ENCODE measurements at regions not wholly inside any gene's neighbourhood (a gene's known extent, or its start where the extent isn't known, plus 50 kb on each side); places are given as distances from the start of the nearest gene placed in this dataset.

DNA sequence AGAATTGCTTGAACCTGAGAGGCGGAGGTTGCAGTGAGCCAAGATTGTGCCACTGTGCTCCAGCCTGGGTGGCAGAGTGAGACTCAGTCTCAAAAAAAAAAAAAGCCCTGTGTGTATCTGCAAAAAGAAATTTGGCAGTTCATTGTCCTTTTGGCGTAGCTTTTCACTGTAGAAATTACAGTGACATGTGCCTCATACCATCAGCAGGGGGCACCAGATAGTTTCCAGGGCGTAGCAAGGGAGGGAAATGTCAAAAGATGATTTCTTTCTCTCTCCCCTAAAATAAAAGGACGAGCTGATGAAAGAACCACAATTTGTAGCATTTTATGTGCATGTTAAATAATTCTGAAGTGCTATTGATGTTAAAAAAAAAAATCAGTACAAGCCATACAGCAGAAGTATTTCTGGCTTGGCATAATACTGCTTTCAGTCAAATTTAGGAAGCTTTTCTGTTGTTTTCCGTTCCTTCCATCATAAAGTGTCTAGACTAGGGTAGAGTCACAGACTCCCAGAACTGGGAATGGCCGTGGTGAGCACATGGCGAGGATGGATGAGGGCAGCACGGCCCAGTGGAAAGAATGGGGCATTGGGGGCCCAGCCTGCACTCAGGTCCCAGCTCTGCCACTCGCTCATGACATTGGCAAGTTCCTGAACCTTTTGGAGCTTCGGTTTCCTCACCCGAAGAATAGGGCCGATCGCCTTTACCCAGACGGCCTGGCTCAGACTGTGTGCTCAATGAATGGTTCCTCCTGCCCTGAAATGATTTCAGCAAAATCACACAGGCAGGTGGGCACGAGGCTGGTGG, 59.8 kb upstream of the RPH3AL start:
- H3K27me3 Mint-ChIP-seq (ENCODE audit: insufficient read depth, low read depth, poor library complexity), result peaks cover 27% of the 10 kb centered on the region
- peaks cover 10% of the 10 kb centered on the region; the same call in 2 of the 3 replicates for H3K9me3 Mint-ChIP-seq
- no peaks in the 10 kb centered on the region for H3K27me3 ChIP-seq (ENCODE audit: insufficient read depth)
- no peak overlapping the region for H3K27ac ChIP-seq (ENCODE audit: low read depth)
- DNase-seq (ENCODE audit: low spot score) (peak; percentile 84), ATAC-seq (no peak)
- no peaks in the 10 kb centered on the region for H3K79me2 ChIP-seq (replicated peaks; ENCODE audit: insufficient read depth)
- no peak overlapping the region for H3K4me2 ChIP-seq
- H3K36me3 ChIP-seq (ENCODE audit: insufficient read depth), result no peaks in the 10 kb centered on the region
- H3K36me3 Mint-ChIP-seq (ENCODE audit: low read depth), result peaks cover 18% of the 10 kb centered on the region
- TF ChIP-seq, protein P1, sequence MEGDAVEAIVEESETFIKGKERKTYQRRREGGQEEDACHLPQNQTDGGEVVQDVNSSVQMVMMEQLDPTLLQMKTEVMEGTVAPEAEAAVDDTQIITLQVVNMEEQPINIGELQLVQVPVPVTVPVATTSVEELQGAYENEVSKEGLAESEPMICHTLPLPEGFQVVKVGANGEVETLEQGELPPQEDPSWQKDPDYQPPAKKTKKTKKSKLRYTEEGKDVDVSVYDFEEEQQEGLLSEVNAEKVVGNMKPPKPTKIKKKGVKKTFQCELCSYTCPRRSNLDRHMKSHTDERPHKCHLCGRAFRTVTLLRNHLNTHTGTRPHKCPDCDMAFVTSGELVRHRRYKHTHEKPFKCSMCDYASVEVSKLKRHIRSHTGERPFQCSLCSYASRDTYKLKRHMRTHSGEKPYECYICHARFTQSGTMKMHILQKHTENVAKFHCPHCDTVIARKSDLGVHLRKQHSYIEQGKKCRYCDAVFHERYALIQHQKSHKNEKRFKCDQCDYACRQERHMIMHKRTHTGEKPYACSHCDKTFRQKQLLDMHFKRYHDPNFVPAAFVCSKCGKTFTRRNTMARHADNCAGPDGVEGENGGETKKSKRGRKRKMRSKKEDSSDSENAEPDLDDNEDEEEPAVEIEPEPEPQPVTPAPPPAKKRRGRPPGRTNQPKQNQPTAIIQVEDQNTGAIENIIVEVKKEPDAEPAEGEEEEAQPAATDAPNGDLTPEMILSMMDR (conservative IDR thresholded peaks at IDR 0.05; ENCODE audit: low read depth in 2 of 2), result peak; percentile 92 to 95
- no peak for TF ChIP-seq CREB1 (CRISPR knock-in tag; IDR thresholded peaks at IDR 0.05; ENCODE audit: low read depth)
- H3K4me1 Mint-ChIP-seq, result peaks cover 26% of the 10 kb centered on the region
- H3K4me1 ChIP-seq (ENCODE audit: insufficient read depth), result no peaks in the 10 kb centered on the region
- no peak overlapping the region for H2AFZ ChIP-seq
- no peaks in the 10 kb centered on the region for H4K20me1 ChIP-seq (replicated peaks; ENCODE audit: insufficient read depth)
- no peak overlapping the region for H3K27ac Mint-ChIP-seq
- H3K9me2 ChIP-seq (ENCODE audit: insufficient read depth), result no peaks in the 10 kb centered on the region
- no peak overlapping the region for H3K4me3 ChIP-seq
- H3K4me3 Mint-ChIP-seq, result 0 out of 3 replicates have a peak overlapping the region, but pooled peaks have one; percentile 83
- H3F3A ChIP-seq (replicated peaks; ENCODE audit: low read depth), result peaks cover 15% of the 10 kb centered on the region; the same call in 1 of the 2 replicates

DNA sequence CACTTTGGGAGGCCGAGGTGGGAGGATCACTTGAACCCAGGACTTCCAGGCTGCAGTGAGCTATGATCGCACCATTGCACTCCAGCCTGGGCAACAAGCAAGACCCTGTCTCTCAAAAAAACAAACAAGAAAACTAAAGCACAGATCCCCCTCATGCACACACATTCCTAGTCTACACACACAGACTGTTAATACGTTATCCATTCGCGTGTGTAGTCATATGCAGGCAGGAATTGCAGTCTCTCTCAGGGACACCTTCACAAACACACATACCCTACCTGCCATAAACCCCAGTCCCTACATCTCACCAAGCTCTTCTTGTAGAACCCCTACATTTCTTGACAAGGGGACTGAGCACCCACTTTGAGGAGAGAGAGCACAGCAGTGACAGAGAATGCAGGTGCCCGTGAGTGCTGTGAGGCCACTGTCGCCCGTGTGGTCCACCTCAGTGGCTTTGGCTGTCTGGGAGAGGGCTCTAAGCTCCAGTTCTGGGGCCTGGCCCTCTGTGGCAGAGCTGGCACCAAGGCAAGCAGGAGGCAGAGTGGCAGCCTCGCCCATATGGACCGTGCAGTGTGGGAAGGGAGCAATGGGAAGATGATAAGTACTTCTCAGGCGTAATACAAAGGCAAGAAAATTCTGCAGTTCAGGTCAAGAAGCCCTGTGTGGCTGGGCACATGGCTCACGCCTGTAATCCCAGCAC, 59.0 kb upstream of the RPH3AL start:
- Mint-ChIP-seq H3K36me3 (ENCODE audit: low read depth) (peaks cover 18% of the 10 kb centered on the region), H3K27ac (no peak overlapping the region), H3K4me3 (peak overlapping the region; percentile 83), H3K27me3 (ENCODE audit: insufficient read depth, low read depth, poor library complexity) (peaks cover 27% of the 10 kb centered on the region), H3K9me3 (peaks cover 10% of the 10 kb centered on the region; the same call in 2 of the 3 replicates), H3K4me1 (peaks cover 26% of the 10 kb centered on the region)
- Histone ChIP-seq H3K36me3 (ENCODE audit: insufficient read depth) (no peaks in the 10 kb centered on the region), H3K27ac (ENCODE audit: low read depth) (no peak overlapping the region), H3K9me2 (ENCODE audit: insufficient read depth) (no peaks in the 10 kb centered on the region), H2AFZ (no peak overlapping the region), H3K4me3 (peak overlapping the region; percentile 76), H3K79me2 (replicated peaks; ENCODE audit: insufficient read depth) (no peaks in the 10 kb centered on the region), H3K27me3 (ENCODE audit: insufficient read depth) (no peaks in the 10 kb centered on the region), H3F3A (replicated peaks; ENCODE audit: low read depth) (peaks cover 15% of the 10 kb centered on the region; the same call in 1 of the 2 replicates), H3K4me1 (ENCODE audit: insufficient read depth) (no peaks in the 10 kb centered on the region), H4K20me1 (replicated peaks; ENCODE audit: insufficient read depth) (no peaks in the 10 kb centered on the region), H3K4me2 (peak overlapping the region; percentile 83)
- DNase-seq (ENCODE audit: low spot score), result no peak
- no peak for ATAC-seq
- TF ChIP-seq POLR2AphosphoS5 (IDR thresholded peaks at IDR 0.05; ENCODE audit: low read depth) (no peak), EZH2 (IDR thresholded peaks at IDR 0.05; ENCODE audit: low read depth, unreplicated experiment) (no peak), EZH2phosphoT487 (IDR thresholded peaks at IDR 0.05; ENCODE audit: unreplicated experiment) (no peak)
- TF ChIP-seq, protein P2, sequence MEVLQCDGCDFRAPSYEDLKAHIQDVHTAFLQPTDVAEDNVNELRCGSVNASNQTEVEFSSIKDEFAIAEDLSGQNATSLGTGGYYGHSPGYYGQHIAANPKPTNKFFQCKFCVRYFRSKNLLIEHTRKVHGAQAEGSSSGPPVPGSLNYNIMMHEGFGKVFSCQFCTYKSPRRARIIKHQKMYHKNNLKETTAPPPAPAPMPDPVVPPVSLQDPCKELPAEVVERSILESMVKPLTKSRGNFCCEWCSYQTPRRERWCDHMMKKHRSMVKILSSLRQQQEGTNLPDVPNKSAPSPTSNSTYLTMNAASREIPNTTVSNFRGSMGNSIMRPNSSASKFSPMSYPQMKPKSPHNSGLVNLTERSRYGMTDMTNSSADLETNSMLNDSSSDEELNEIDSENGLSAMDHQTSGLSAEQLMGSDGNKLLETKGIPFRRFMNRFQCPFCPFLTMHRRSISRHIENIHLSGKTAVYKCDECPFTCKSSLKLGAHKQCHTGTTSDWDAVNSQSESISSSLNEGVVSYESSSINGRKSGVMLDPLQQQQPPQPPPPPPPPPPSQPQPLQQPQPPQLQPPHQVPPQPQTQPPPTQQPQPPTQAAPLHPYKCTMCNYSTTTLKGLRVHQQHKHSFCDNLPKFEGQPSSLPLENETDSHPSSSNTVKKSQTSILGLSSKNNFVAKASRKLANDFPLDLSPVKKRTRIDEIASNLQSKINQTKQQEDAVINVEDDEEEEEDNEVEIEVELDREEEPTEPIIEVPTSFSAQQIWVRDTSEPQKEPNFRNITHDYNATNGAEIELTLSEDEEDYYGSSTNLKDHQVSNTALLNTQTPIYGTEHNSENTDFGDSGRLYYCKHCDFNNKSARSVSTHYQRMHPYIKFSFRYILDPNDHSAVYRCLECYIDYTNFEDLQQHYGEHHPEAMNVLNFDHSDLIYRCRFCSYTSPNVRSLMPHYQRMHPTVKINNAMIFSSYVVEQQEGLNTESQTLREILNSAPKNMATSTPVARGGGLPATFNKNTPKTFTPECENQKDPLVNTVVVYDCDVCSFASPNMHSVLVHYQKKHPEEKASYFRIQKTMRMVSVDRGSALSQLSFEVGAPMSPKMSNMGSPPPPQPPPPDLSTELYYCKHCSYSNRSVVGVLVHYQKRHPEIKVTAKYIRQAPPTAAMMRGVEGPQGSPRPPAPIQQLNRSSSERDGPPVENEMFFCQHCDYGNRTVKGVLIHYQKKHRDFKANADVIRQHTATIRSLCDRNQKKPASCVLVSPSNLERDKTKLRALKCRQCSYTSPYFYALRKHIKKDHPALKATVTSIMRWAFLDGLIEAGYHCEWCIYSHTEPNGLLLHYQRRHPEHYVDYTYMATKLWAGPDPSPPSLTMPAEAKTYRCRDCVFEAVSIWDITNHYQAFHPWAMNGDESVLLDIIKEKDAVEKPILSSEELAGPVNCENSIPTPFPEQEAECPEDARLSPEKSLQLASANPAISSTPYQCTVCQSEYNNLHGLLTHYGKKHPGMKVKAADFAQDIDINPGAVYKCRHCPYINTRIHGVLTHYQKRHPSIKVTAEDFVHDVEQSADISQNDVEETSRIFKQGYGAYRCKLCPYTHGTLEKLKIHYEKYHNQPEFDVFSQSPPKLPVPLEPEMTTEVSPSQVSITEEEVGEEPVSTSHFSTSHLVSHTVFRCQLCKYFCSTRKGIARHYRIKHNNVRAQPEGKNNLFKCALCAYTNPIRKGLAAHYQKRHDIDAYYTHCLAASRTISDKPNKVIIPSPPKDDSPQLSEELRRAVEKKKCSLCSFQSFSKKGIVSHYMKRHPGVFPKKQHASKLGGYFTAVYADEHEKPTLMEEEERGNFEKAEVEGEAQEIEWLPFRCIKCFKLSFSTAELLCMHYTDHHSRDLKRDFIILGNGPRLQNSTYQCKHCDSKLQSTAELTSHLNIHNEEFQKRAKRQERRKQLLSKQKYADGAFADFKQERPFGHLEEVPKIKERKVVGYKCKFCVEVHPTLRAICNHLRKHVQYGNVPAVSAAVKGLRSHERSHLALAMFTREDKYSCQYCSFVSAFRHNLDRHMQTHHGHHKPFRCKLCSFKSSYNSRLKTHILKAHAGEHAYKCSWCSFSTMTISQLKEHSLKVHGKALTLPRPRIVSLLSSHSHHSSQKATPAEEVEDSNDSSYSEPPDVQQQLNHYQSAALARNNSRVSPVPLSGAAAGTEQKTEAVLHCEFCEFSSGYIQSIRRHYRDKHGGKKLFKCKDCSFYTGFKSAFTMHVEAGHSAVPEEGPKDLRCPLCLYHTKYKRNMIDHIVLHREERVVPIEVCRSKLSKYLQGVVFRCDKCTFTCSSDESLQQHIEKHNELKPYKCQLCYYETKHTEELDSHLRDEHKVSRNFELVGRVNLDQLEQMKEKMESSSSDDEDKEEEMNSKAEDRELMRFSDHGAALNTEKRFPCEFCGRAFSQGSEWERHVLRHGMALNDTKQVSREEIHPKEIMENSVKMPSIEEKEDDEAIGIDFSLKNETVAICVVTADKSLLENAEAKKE (CRISPR knock-in tag; IDR thresholded peaks at IDR 0.05), result no peak
- TF ChIP-seq, protein P3, sequence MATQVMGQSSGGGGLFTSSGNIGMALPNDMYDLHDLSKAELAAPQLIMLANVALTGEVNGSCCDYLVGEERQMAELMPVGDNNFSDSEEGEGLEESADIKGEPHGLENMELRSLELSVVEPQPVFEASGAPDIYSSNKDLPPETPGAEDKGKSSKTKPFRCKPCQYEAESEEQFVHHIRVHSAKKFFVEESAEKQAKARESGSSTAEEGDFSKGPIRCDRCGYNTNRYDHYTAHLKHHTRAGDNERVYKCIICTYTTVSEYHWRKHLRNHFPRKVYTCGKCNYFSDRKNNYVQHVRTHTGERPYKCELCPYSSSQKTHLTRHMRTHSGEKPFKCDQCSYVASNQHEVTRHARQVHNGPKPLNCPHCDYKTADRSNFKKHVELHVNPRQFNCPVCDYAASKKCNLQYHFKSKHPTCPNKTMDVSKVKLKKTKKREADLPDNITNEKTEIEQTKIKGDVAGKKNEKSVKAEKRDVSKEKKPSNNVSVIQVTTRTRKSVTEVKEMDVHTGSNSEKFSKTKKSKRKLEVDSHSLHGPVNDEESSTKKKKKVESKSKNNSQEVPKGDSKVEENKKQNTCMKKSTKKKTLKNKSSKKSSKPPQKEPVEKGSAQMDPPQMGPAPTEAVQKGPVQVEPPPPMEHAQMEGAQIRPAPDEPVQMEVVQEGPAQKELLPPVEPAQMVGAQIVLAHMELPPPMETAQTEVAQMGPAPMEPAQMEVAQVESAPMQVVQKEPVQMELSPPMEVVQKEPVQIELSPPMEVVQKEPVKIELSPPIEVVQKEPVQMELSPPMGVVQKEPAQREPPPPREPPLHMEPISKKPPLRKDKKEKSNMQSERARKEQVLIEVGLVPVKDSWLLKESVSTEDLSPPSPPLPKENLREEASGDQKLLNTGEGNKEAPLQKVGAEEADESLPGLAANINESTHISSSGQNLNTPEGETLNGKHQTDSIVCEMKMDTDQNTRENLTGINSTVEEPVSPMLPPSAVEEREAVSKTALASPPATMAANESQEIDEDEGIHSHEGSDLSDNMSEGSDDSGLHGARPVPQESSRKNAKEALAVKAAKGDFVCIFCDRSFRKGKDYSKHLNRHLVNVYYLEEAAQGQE (IDR thresholded peaks at IDR 0.05; ENCODE audit: unreplicated experiment), result no peak

Measured in GM23338 (cell line).